ENCODE measurements at regions not wholly inside any gene's neighbourhood (a gene's known extent, or its start where the extent isn't known, plus 50 kb on each side); places are given as distances from the start of the nearest gene placed in this dataset.
"Not testable (repeated sequence)": the region's sequence is repeated elsewhere in the genome, so short reads cannot be mapped to it uniquely, and the experiment has no call there.

DNA sequence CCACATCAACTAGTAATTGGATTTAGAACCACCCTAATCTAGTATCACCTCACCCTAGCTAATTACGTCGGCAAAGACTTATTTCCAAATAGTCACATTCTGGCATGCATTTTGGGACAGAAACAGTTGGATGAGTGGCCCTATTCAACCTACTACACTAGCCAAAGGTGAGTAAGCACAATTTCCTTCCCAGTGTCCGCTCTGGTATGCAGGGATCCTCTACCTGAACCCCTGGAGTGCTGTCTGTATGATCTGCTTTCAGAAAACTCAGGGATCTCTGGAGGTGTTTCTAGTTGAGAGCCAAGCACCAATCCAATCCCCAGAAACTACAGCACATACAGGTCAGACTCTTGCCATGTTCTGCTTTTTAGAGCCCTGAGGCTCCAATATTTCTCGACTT lies 717.4 kb upstream of the MANEA start:
- H3K4me3 ChIP-seq, result no peak overlapping the region
- no peak overlapping the region for H3K27ac ChIP-seq
- H3K9me3 ChIP-seq, result no peaks in the 10 kb centered on the region
- TF ChIP-seq, protein P1, sequence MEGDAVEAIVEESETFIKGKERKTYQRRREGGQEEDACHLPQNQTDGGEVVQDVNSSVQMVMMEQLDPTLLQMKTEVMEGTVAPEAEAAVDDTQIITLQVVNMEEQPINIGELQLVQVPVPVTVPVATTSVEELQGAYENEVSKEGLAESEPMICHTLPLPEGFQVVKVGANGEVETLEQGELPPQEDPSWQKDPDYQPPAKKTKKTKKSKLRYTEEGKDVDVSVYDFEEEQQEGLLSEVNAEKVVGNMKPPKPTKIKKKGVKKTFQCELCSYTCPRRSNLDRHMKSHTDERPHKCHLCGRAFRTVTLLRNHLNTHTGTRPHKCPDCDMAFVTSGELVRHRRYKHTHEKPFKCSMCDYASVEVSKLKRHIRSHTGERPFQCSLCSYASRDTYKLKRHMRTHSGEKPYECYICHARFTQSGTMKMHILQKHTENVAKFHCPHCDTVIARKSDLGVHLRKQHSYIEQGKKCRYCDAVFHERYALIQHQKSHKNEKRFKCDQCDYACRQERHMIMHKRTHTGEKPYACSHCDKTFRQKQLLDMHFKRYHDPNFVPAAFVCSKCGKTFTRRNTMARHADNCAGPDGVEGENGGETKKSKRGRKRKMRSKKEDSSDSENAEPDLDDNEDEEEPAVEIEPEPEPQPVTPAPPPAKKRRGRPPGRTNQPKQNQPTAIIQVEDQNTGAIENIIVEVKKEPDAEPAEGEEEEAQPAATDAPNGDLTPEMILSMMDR (IDR thresholded peaks at IDR 0.05), result no peak
- TF ChIP-seq EP300 (IDR thresholded peaks at IDR 0.05) (no peak), POLR2A (IDR thresholded peaks at IDR 0.05) (no peak)
- no peaks in the 10 kb centered on the region for H3K27me3 ChIP-seq
- no peak for DNase-seq (ENCODE audit: low spot score in 2 of 2)
- H3K36me3 ChIP-seq, result no peaks in the 10 kb centered on the region
- 81 to 84% methylated on average over 4 of the region's 4 CpGs for WGBS, 2 donors
- no peaks in the 10 kb centered on the region for H3K4me1 ChIP-seq

DNA sequence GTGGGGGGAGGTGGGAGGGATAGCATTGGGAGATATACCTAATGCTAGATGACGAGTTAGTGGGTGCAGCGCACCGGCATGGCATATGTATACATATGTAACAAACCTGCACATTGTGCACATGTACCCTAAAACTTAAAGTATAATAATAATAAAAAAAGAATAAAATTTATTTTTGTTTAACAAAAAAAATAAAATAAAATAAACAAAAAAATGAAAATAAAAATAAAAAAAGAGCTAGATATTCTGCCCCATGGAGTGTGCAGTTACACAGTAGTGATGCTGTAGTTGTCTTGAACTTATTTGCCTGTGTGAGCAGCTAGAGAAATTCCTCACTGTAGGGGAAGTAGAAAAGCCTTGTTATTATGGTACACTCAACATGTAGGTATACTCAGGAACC lies 720.3 kb upstream of the MANEA start:
- WGBS, 2 donors, result 89 to 91% methylated on average over 3 of the region's 3 CpGs
- not testable (repeated sequence) for H3K27me3 ChIP-seq; DNase-seq (ENCODE audit: low spot score in 2 of 2)

DNA sequence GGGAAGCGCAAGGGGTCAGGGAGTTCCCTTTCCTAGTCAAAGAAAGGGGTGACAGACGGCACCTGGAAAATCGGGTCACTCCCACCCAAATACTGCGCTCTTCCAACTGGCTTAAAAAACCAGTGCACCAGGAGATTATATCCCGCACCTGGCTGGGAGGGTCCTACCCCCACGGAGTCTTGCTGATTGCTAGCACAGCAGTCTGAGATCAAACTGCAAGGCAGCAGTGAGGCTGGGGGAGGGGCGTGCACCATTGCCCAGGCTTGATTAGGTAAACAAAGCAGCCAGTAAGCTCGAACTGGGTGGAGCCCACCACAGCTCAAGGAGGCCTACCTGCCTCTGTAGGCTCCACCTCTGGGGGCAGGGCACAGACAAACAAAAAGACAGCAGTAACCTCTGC lies 726.0 kb upstream of the MANEA start:
- DNase-seq (ENCODE audit: low spot score in 2 of 2); H3K4me3 ChIP-seq; H3K27me3 ChIP-seq; H3K27ac ChIP-seq; H3K4me1 ChIP-seq; H3K36me3 ChIP-seq: not testable (repeated sequence)
- 81 to 93% methylated on average over 5 to 8 of the region's 8 CpGs for WGBS, 2 donors
- H3K9me3 ChIP-seq, result peaks cover 0 to 11% (median 0%) of the 10 kb centered on the region in 4 donors

More for the DNA sequence above, 720.3 kb upstream of the MANEA start:
- not testable (repeated sequence) for H3K36me3 ChIP-seq, H3K4me3 ChIP-seq, H3K27ac ChIP-seq, H3K4me1 ChIP-seq, H3K9me3 ChIP-seq

DNA sequence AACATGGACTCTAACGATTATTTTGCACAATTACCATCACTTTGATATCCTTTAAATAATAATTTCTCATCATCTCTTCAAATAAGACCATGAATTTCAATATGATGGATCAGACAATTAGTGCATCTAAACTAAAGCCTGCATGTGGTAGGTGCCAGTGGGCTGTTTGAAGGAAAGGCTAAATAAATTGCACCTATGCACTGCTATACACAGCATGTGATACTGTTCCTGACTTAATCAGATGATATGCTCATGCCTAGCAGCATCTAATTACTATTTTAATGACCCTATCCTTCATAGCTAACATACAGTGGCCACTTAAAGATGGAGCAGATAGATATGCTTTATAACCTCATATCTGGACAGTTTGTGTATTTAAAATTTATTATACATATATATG lies 731.6 kb upstream of the MANEA start:
- H3K27ac ChIP-seq, result no peak overlapping the region
- H3K4me3 ChIP-seq, result no peak overlapping the region
- H3K4me1 ChIP-seq, result no peaks in the 10 kb centered on the region
- H3K27me3 ChIP-seq, result no peaks in the 10 kb centered on the region
- H3K36me3 ChIP-seq, result no peaks in the 10 kb centered on the region
- WGBS, 2 donors, result 85 to 94% methylated on average over 1 of the region's 1 CpG
- H3K9me3 ChIP-seq, result no peaks in the 10 kb centered on the region
- TF ChIP-seq POLR2A (IDR thresholded peaks at IDR 0.05), result no peak
- TF ChIP-seq, protein P1 (IDR thresholded peaks at IDR 0.05), result no peak
- TF ChIP-seq EP300 (IDR thresholded peaks at IDR 0.05), result no peak
- no peak for DNase-seq (ENCODE audit: low spot score in 2 of 2)

DNA sequence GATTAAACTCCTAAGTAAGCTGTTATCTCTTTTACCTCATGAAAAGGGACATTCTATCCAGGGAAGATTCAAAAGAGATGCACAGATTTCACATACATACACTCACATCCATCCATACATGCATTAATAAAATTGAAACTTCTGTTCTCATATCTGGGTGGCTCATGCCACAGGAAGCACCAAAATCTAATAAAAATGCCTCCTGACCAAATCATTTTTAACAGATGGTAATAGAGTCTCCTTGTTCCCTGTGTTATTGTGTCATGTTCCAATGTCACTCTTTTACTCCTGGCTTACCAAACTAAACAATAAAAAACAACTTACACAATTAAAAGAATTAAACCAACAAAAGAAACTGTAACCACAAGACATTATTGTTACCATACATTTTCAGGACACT lies 742.1 kb upstream of the MANEA start:
- H3K4me1 ChIP-seq, result no peaks in the 10 kb centered on the region
- TF ChIP-seq POLR2A (IDR thresholded peaks at IDR 0.05) (no peak), EP300 (IDR thresholded peaks at IDR 0.05) (no peak)
- TF ChIP-seq, protein P1 (IDR thresholded peaks at IDR 0.05), result no peak
- no peak overlapping the region for H3K4me3 ChIP-seq
- H3K27me3 ChIP-seq, result no peaks in the 10 kb centered on the region
- no peak overlapping the region for H3K27ac ChIP-seq
- H3K9me3 ChIP-seq, result no peaks in the 10 kb centered on the region
- no peak for DNase-seq (ENCODE audit: low spot score in 2 of 2)
- no peaks in the 10 kb centered on the region for H3K36me3 ChIP-seq

DNA sequence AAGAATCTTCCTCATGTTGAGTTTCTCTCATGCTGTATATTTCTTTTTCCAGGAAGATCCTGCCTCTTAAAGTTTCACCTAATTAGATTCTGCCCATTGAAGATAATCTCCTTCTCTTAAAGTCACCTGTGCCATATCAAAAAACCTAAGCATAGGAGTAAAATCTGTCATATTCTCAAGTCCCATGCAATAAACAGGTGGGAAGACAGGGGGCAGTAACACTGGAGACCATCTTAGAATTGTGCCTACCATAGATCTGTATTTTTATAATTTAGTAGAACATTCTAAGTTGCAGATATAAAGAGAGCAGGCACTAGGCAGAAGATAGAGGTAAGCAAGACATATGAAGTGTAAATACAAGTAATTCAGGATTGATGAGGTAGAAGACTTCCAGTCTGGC lies 763.5 kb upstream of the MANEA start:
- H3K27me3 ChIP-seq, result no peaks in the 10 kb centered on the region
- H3K27ac ChIP-seq, result no peak overlapping the region
- DNase-seq (ENCODE audit: low spot score in 2 of 2), result no peak
- TF ChIP-seq POLR2A (IDR thresholded peaks at IDR 0.05) (no peak), EP300 (IDR thresholded peaks at IDR 0.05) (no peak)
- TF ChIP-seq, protein P1 (IDR thresholded peaks at IDR 0.05), result no peak
- H3K9me3 ChIP-seq, result no peaks in the 10 kb centered on the region
- H3K36me3 ChIP-seq, result no peaks in the 10 kb centered on the region
- no peaks in the 10 kb centered on the region for H3K4me1 ChIP-seq
- no peak overlapping the region for H3K4me3 ChIP-seq

All from tibial nerve (tissue), 4 donors.